ENCODE measurements at regions not wholly inside any gene's neighbourhood (a gene's known extent, or its start where the extent isn't known, plus 50 kb on each side); places are given as distances from the start of the nearest gene placed in this dataset.

GRCh38 chr9:118183576-118183975 is 479.4 kb downstream of the TLR4 start:
- DNase-seq (ENCODE audit: low spot score) = no peak

GRCh38 chr9:118187408-118187807 is 483.2 kb downstream of the TLR4 start:
- no peak for DNase-seq (ENCODE audit: low spot score)

GRCh38 chr9:118189615-118190014 is 485.4 kb downstream of the TLR4 start:
- no peak for DNase-seq (ENCODE audit: low spot score)

GRCh38 chr9:118192807-118193206 is 488.6 kb downstream of the TLR4 start:
- no peak for DNase-seq (ENCODE audit: low spot score)

GRCh38 chr9:118209343-118209742 is 505.1 kb downstream of the TLR4 start:
- DNase-seq (ENCODE audit: low spot score) = no peak

- no peak for DNase-seq (ENCODE audit: low spot score)
These were observed 511.3 kb downstream of the TLR4 start for GRCh38 chr9:118215549-118215948.

GRCh38 chr9:118222375-118222774 is 518.2 kb downstream of the TLR4 start:
- DNase-seq (ENCODE audit: low spot score) = peak; percentile 4

- no peak for DNase-seq (ENCODE audit: low spot score)
These were observed 518.9 kb downstream of the TLR4 start for GRCh38 chr9:118223111-118223510.

- DNase-seq (ENCODE audit: low spot score) = no peak
These were observed 526.1 kb downstream of the TLR4 start for GRCh38 chr9:118230329-118230728.

- DNase-seq (ENCODE audit: low spot score) = no peak
These were observed 532.4 kb downstream of the TLR4 start for GRCh38 chr9:118236625-118237024.

- no peak for DNase-seq (ENCODE audit: low spot score)
These were observed 533.9 kb downstream of the TLR4 start for GRCh38 chr9:118238139-118238538.

- DNase-seq (ENCODE audit: low spot score) = no peak
These were observed 547.8 kb downstream of the TLR4 start for GRCh38 chr9:118252027-118252426.

- no peak for DNase-seq (ENCODE audit: low spot score)
These were observed 558.0 kb downstream of the TLR4 start for GRCh38 chr9:118262191-118262590.

- DNase-seq (ENCODE audit: low spot score) = no peak
These were observed 559.7 kb downstream of the TLR4 start for GRCh38 chr9:118263949-118264348.

- no peak for DNase-seq (ENCODE audit: low spot score)
These were observed 563.8 kb downstream of the TLR4 start for GRCh38 chr9:118268046-118268445.

- DNase-seq (ENCODE audit: low spot score) = no peak
These were observed 565.4 kb downstream of the TLR4 start for GRCh38 chr9:118269623-118270022.

GRCh38 chr9:118271331-118271730 is 567.1 kb downstream of the TLR4 start:
- no peak for DNase-seq (ENCODE audit: low spot score)

GRCh38 chr9:118271936-118272335 is 567.7 kb downstream of the TLR4 start:
- no peak for DNase-seq (ENCODE audit: low spot score)

GRCh38 chr9:118273048-118273447 is 568.8 kb downstream of the TLR4 start:
- DNase-seq (ENCODE audit: low spot score) = no peak

GRCh38 chr9:118276784-118277183 is 572.6 kb downstream of the TLR4 start:
- no peak for DNase-seq (ENCODE audit: low spot score)

GRCh38 chr9:118281772-118282171 is 577.6 kb downstream of the TLR4 start:
- no peak for DNase-seq (ENCODE audit: low spot score)

GRCh38 chr9:118283488-118283887 is 579.3 kb downstream of the TLR4 start:
- DNase-seq (ENCODE audit: low spot score) = no peak

GRCh38 chr9:118290116-118290515 is 585.9 kb downstream of the TLR4 start:
- no peak for DNase-seq (ENCODE audit: low spot score)

GRCh38 chr9:118295413-118295812 is 591.2 kb downstream of the TLR4 start:
- DNase-seq (ENCODE audit: low spot score) = no peak

- no peak for DNase-seq (ENCODE audit: low spot score)
These were observed 598.5 kb downstream of the TLR4 start for GRCh38 chr9:118302721-118303120.

All from HT-29 (cell line).